ENCODE measurements at regions not wholly inside any gene's neighbourhood (a gene's known extent, or its start where the extent isn't known, plus 50 kb on each side); places are given as distances from the start of the nearest gene placed in this dataset.

DNA sequence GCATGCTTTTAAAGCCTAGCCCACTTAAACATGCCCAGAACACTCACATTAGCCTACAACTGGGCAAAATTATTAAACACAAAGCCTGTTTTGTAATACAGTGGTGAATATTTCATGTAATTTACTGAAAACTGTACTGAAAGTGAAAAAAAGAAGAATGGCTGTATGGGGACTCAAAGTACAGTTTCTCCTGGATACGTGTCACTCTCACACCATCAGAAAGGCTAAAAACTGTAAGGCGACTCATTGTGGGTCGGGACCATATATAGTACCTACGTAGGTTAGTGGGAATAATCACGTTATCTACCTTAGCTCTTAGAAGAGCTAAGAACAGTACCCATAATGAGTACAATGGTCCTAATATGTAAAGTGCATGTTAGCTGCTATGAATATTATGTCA is 80.2 kb upstream of the SPATA12 start:
- no peak for TF ChIP-seq CTCF (IDR thresholded peaks at IDR 0.05)
- no peak for TF ChIP-seq POLR2AphosphoS5 (IDR thresholded peaks at IDR 0.05; ENCODE audit: low read depth, low read length)
- TF ChIP-seq, protein P1, sequence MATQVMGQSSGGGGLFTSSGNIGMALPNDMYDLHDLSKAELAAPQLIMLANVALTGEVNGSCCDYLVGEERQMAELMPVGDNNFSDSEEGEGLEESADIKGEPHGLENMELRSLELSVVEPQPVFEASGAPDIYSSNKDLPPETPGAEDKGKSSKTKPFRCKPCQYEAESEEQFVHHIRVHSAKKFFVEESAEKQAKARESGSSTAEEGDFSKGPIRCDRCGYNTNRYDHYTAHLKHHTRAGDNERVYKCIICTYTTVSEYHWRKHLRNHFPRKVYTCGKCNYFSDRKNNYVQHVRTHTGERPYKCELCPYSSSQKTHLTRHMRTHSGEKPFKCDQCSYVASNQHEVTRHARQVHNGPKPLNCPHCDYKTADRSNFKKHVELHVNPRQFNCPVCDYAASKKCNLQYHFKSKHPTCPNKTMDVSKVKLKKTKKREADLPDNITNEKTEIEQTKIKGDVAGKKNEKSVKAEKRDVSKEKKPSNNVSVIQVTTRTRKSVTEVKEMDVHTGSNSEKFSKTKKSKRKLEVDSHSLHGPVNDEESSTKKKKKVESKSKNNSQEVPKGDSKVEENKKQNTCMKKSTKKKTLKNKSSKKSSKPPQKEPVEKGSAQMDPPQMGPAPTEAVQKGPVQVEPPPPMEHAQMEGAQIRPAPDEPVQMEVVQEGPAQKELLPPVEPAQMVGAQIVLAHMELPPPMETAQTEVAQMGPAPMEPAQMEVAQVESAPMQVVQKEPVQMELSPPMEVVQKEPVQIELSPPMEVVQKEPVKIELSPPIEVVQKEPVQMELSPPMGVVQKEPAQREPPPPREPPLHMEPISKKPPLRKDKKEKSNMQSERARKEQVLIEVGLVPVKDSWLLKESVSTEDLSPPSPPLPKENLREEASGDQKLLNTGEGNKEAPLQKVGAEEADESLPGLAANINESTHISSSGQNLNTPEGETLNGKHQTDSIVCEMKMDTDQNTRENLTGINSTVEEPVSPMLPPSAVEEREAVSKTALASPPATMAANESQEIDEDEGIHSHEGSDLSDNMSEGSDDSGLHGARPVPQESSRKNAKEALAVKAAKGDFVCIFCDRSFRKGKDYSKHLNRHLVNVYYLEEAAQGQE (IDR thresholded peaks at IDR 0.05; ENCODE audit: insufficient read depth in 1 of 2, low read depth in 2 of 2, low read length in 1 of 2), result no peak
- no peak for TF ChIP-seq TCF7L2 (IDR thresholded peaks at IDR 0.05; ENCODE audit: low read depth, low read length)
- TF ChIP-seq SIN3A (IDR thresholded peaks at IDR 0.05; ENCODE audit: borderline replicate concordance, insufficient read depth, low read depth, low read length), result no peak
